ENCODE measurements at regions not wholly inside any gene's neighbourhood (a gene's known extent, or its start where the extent isn't known, plus 50 kb on each side); places are given as distances from the start of the nearest gene placed in this dataset.

DNA sequence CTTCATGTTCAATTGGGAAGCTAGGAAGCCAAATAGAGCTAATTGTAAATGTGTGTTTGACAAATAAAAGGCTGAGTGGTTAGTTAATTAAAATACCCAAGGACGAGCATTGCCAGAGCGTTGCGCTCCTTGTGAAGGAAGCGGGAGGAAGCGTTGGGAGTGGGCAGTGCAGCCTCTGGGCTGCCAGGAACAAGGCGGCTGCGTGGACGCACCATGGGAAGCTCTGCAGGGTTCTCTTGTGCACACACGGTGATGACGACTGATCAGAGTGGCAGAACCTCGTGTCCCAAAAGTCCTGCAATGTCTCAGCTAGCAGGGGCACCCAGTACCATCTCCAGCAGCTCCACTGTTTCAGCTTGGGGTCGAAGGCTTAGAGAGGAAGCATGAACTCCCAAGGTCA lies 546.6 kb upstream of the TMEM132C start:
- H2BK15ac ChIP-seq (ENCODE audit: low read length), result no peak overlapping the region
- no peak overlapping the region for H3K4ac ChIP-seq (replicated peaks; ENCODE audit: insufficient read length, low read depth, low read length)
- no peak overlapping the region for H2AFZ ChIP-seq (ENCODE audit: low read length)
- no peak overlapping the region for H2BK5ac ChIP-seq (ENCODE audit: low read depth, low read length)
- peaks cover 2% of the 10 kb centered on the region; the same call in 1 of the 2 replicates for H3K79me1 ChIP-seq (ENCODE audit: low read depth, low read length)
- H3K27ac ChIP-seq (ENCODE audit: low read depth, low read length), result no peak overlapping the region
- no peaks in the 10 kb centered on the region for H3K36me3 ChIP-seq (ENCODE audit: control insufficient read depth in 2 of 4, insufficient read depth in 4 of 4, low read length in 3 of 4)
- no peak overlapping the region; the same call in 1 of the 2 replicates for H4K8ac ChIP-seq (ENCODE audit: extremely low read depth, insufficient read depth, low read length)
- H3K9me3 ChIP-seq (ENCODE audit: insufficient read depth in 2 of 2, low read depth in 1 of 2, low read length in 1 of 2), result no peaks in the 10 kb centered on the region
- no peak overlapping the region for H3K9ac ChIP-seq (replicated peaks in 1 of 4; ENCODE audit: extremely low read depth in 1 of 4, low read depth in 3 of 4, low read length in 3 of 4)
- no peak overlapping the region for H3K4me3 ChIP-seq (ENCODE audit: extremely low read depth in 1 of 4, insufficient read depth in 2 of 4, low read depth in 3 of 4, low read length in 4 of 4)
- no peaks in the 10 kb centered on the region for H3K27me3 ChIP-seq (replicated peaks in 1 of 4; ENCODE audit: control insufficient read depth in 3 of 4, extremely low read depth in 1 of 4, insufficient read depth in 3 of 4, low read length in 3 of 4)
- no peak overlapping the region for H2BK12ac ChIP-seq (ENCODE audit: low read depth, low read length)
- no peak overlapping the region for H4K5ac ChIP-seq (ENCODE audit: insufficient read length, low read depth, low read length)
- H3K23ac ChIP-seq (ENCODE audit: insufficient read length), result no peak overlapping the region
- no peak overlapping the region for H3K18ac ChIP-seq (ENCODE audit: extremely low read depth, low read length)
- H3K4me2 ChIP-seq (ENCODE audit: insufficient read depth in 1 of 2, low read depth in 2 of 2, low read length in 2 of 2), result no peak overlapping the region
- no peaks in the 10 kb centered on the region for H3K23me2 ChIP-seq (ENCODE audit: low read depth, low read length)
- ChIA-PET CTCF (ENCODE audit: partially characterized antibody) (interaction anchor here (1.3 to 5.3 kb wide), 5 partner anchors 9 to 28 kb away, joined by 3 to 49 read pairs (median 4); no protein-coding TSS in a partner anchor), POLR2A (ENCODE audit: partially characterized antibody) (no interaction called here)
- H2BK20ac ChIP-seq (ENCODE audit: low read length), result no peak overlapping the region
- DNase-seq (ENCODE audit: low read depth in 1 of 2, low spot score in 2 of 2) (no peak), FAIRE-seq (no peak)
- H3K14ac ChIP-seq (ENCODE audit: insufficient read length), result no peak overlapping the region
- H4K20me1 ChIP-seq (replicated peaks in 1 of 2; ENCODE audit: control insufficient read depth in 1 of 2, insufficient read depth in 2 of 2, low read length in 2 of 2), result no peaks in the 10 kb centered on the region
- no peaks in the 10 kb centered on the region for H3K79me2 ChIP-seq (ENCODE audit: control insufficient read depth in 1 of 2, insufficient read depth in 2 of 2, low read length in 2 of 2)
- no peak overlapping the region for H2BK120ac ChIP-seq (replicated peaks; ENCODE audit: low read depth, low read length)
- no peak overlapping the region for H3K56ac ChIP-seq (replicated peaks; ENCODE audit: insufficient read length, low read depth, low read length)
- TF ChIP-seq EP300 (IDR thresholded peaks at IDR 0.05; ENCODE audit: borderline replicate concordance in 1 of 2, low read depth in 2 of 2, low read length in 2 of 2) (no peak), CBX5 (IDR thresholded peaks at IDR 0.05; ENCODE audit: low read depth, low read length) (no peak), GTF2F1 (IDR thresholded peaks at IDR 0.05; ENCODE audit: borderline replicate concordance, low read depth, low read length) (no peak)
- no peak overlapping the region for H2AK5ac ChIP-seq (ENCODE audit: low read depth, low read length)
- 94% methylated on average over 12 of the region's 12 CpGs; no CpG with 5 or more reads in 1 of the 2 experiments for WGBS, 2 experiments (ENCODE audit: extremely low coverage in 1 of 2, insufficient coverage in 1 of 2, insufficient read length in 1 of 2, insufficient replicate concordance in 2 of 2, low coverage in 1 of 2, low lambda C conversion rate in 2 of 2, missing lambda C conversion rate in 1 of 2)
- no peak overlapping the region for H4K91ac ChIP-seq (replicated peaks; ENCODE audit: insufficient read length, low read length)
- peaks cover 0 to 8% (median 3%) of the 10 kb centered on the region in 4 experiments; a peak in 2 of 7 replicates for H3K4me1 ChIP-seq (replicated peaks in 1 of 4; ENCODE audit: control insufficient read depth in 3 of 4, insufficient read depth in 4 of 4, low read length in 3 of 4)
